ENCODE measurements at regions not wholly inside any gene's neighbourhood (a gene's known extent, or its start where the extent isn't known, plus 50 kb on each side); places are given as distances from the start of the nearest gene placed in this dataset.

DNA sequence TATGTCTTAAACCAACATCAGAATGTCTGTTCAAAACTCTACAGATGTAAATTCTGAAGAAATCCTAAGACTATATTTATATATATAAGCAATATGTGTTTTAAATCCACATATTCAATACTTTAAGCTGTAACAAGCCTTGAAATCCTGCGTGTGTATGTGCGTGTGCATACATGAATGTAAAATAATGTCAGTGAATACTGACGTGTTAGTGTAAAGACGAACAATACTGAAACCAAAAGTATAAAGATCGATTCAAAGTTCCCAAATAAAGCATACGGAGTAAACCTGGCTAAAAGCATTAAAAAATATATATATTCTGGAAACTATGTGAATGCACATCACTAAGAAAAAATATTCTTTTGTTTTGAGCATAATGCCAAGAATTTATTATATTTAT, 668.6 kb upstream of the NCAM2 start:
- Histone ChIP-seq H3K27ac (no peak overlapping the region), H3K4me1 (no peaks in the 10 kb centered on the region), H3K9ac (no peak overlapping the region), H2AFZ (no peak overlapping the region), H3K4me2 (ENCODE audit: low read length) (no peak overlapping the region), H3K79me2 (no peaks in the 10 kb centered on the region), H3K27me3 (ENCODE audit: control insufficient read depth, insufficient read depth, low read length) (no peaks in the 10 kb centered on the region), H3K36me3 (ENCODE audit: control insufficient read depth, insufficient read depth, low read length) (no peaks in the 10 kb centered on the region), H3K9me3 (ENCODE audit: control insufficient read depth, low read length) (no peaks in the 10 kb centered on the region), H3K4me3 (ENCODE audit: low read depth, low read length) (no peak overlapping the region)
- TF ChIP-seq, protein P1, sequence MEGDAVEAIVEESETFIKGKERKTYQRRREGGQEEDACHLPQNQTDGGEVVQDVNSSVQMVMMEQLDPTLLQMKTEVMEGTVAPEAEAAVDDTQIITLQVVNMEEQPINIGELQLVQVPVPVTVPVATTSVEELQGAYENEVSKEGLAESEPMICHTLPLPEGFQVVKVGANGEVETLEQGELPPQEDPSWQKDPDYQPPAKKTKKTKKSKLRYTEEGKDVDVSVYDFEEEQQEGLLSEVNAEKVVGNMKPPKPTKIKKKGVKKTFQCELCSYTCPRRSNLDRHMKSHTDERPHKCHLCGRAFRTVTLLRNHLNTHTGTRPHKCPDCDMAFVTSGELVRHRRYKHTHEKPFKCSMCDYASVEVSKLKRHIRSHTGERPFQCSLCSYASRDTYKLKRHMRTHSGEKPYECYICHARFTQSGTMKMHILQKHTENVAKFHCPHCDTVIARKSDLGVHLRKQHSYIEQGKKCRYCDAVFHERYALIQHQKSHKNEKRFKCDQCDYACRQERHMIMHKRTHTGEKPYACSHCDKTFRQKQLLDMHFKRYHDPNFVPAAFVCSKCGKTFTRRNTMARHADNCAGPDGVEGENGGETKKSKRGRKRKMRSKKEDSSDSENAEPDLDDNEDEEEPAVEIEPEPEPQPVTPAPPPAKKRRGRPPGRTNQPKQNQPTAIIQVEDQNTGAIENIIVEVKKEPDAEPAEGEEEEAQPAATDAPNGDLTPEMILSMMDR (IDR thresholded peaks at IDR 0.05): no peak

DNA sequence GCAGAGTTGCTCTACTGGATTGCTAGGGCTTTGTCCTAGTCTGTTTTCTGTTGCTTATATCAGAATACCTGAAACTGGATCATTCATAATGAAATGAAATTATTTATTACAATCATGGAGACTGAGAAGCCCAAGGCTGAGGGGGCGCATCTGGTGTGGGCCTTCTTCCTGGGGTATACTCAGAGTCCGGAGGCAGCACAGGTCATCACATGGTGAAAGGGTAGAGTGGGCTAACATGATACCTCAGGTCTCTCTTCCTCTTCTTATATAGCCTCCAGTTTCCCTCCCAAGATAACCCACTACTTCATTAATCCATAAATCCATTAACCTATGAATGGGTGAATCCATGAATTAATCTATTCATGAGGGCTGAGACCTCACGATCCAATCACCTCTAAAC, 667.6 kb upstream of the NCAM2 start:
- Histone ChIP-seq H3K4me2 (ENCODE audit: low read length) (no peak overlapping the region), H3K4me3 (ENCODE audit: low read depth, low read length) (no peak overlapping the region), H3K36me3 (ENCODE audit: control insufficient read depth, insufficient read depth, low read length) (no peaks in the 10 kb centered on the region), H3K9ac (no peak overlapping the region), H3K27ac (no peak overlapping the region), H2AFZ (no peak overlapping the region), H3K4me1 (no peaks in the 10 kb centered on the region), H3K27me3 (ENCODE audit: control insufficient read depth, insufficient read depth, low read length) (no peaks in the 10 kb centered on the region), H3K9me3 (ENCODE audit: control insufficient read depth, low read length) (no peaks in the 10 kb centered on the region), H3K79me2 (no peaks in the 10 kb centered on the region)
- TF ChIP-seq, protein P1 (IDR thresholded peaks at IDR 0.05): no peak

GRCh38 chr21:20334585-20334984, 663.6 kb upstream of the NCAM2 start:
- no peaks in the 10 kb centered on the region for H3K79me2 ChIP-seq
- no peak overlapping the region for H3K4me3 ChIP-seq (ENCODE audit: low read depth, low read length)
- no peak overlapping the region for H3K27ac ChIP-seq
- no peaks in the 10 kb centered on the region for H3K36me3 ChIP-seq (ENCODE audit: control insufficient read depth, insufficient read depth, low read length)
- TF ChIP-seq, protein P1 (IDR thresholded peaks at IDR 0.05): no peak
- no peak overlapping the region for H3K9ac ChIP-seq
- no peak overlapping the region for H2AFZ ChIP-seq
- H3K4me1 ChIP-seq: no peaks in the 10 kb centered on the region
- H3K27me3 ChIP-seq (ENCODE audit: control insufficient read depth, insufficient read depth, low read length): no peaks in the 10 kb centered on the region
- no peaks in the 10 kb centered on the region for H3K9me3 ChIP-seq (ENCODE audit: control insufficient read depth, low read length)
- H3K4me2 ChIP-seq (ENCODE audit: low read length): no peak overlapping the region

- Histone ChIP-seq H3K4me2 (ENCODE audit: low read length) (no peak overlapping the region), H3K36me3 (ENCODE audit: control insufficient read depth, insufficient read depth, low read length) (no peaks in the 10 kb centered on the region), H3K4me1 (no peaks in the 10 kb centered on the region), H3K27ac (no peak overlapping the region), H3K9ac (no peak overlapping the region), H3K27me3 (ENCODE audit: control insufficient read depth, insufficient read depth, low read length) (no peaks in the 10 kb centered on the region), H2AFZ (no peak overlapping the region), H3K4me3 (ENCODE audit: low read depth, low read length) (no peak overlapping the region), H3K79me2 (no peaks in the 10 kb centered on the region), H3K9me3 (ENCODE audit: control insufficient read depth, low read length) (no peaks in the 10 kb centered on the region)
- TF ChIP-seq, protein P1 (IDR thresholded peaks at IDR 0.05): no peak
Observed at GRCh38 chr21:20341431-20341830, 656.8 kb upstream of the NCAM2 start.

DNA sequence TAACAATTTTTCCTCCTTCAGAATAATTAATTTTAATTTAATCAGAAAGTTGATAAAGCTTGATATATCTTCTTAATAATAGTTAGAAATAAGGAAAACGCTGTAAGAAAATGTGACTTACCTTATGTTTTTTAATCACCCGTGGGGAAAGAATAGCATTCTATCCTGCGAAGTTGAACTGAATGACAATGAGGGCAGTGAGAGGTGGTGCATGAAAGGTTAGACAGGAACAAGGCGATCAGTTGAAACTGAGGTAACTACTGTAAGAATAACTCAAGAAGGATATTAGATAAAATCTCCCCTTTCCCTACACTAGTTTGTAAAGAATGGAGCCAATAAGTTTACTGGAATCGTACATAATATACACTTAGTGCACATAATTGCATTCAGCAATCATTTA, 655.0 kb upstream of the NCAM2 start:
- TF ChIP-seq, protein P1 (IDR thresholded peaks at IDR 0.05): no peak
- no peak overlapping the region for H3K9ac ChIP-seq

More for the DNA sequence above, 655.0 kb upstream of the NCAM2 start:
- no peaks in the 10 kb centered on the region for H3K9me3 ChIP-seq (ENCODE audit: control insufficient read depth, low read length)
- no peak overlapping the region for H2AFZ ChIP-seq
- H3K79me2 ChIP-seq: no peaks in the 10 kb centered on the region
- no peak overlapping the region for H3K27ac ChIP-seq
- no peaks in the 10 kb centered on the region for H3K27me3 ChIP-seq (ENCODE audit: control insufficient read depth, insufficient read depth, low read length)
- no peak overlapping the region for H3K4me3 ChIP-seq (ENCODE audit: low read depth, low read length)
- no peaks in the 10 kb centered on the region for H3K4me1 ChIP-seq
- H3K36me3 ChIP-seq (ENCODE audit: control insufficient read depth, insufficient read depth, low read length): no peaks in the 10 kb centered on the region
- no peak overlapping the region for H3K4me2 ChIP-seq (ENCODE audit: low read length)
